K562 (cell line): ENCODE measurements at regions not wholly inside any gene's neighbourhood (a gene's known extent, or its start where the extent isn't known, plus 50 kb on each side); places are given as distances from the start of the nearest gene placed in this dataset.

Experiments used
- ATAC-seq: fragments of 200-7000 bp; cut with Tn5 transposase; 3 replicates; pipeline ENCODE4 v1.9.1; 2020; ENCODE audit warnings: moderate library complexity
- BruUV-seq: library from RNA; stranded (reverse); fragments of 400-500 nt; replicated peaks from 2 replicates; lab custom pipeline; 2021; lab: Mats Ljungman, UMichigan
- CTCF ChIA-PET: fragments of 300-600 bp; formaldehyde crosslinking; extraction: SDS; loops from one replicate; lab custom pipeline; 2021; ENCODE audit warnings: low intra/inter-chr PET ratio; lab: Yijun Ruan, JAX
- POLR2A ChIA-PET: fragments of 300-600, 350-650 bp; sonication (Branson Sonifier 250); formaldehyde crosslinking; extraction: SDS; loops from one replicate; lab custom pipeline; 2021; ENCODE audit warnings: antibody characterized with exemption, inconsistent platforms; lab: Yijun Ruan, JAX
- DNase-seq, 4 experiments: peaks; one replicate each; pipeline versions ENCODE4 v3.0.0 to v3.0.0-alpha.2; 2011 to 2018; ENCODE audit warnings: low spot score in 3 of 4, mixed read lengths in 3 of 4; ENCODE audit errors: extremely low read depth in 1 of 4
- FAIRE-seq: peaks from 2 replicates; lab custom pipeline; 2011; peaks lifted over from hg19 to GRCh38; lab: Jason Lieb, UNC
- H2AFZ ChIP-seq: 2 replicates; pipeline ENCODE4 v1.6.0; 2011; ENCODE audit warnings: low read depth, low read length, control low read depth, inconsistent platforms
- H3K27ac ChIP-seq: fragments of 200-600 bp; 3 replicates; pipeline ENCODE4 v1.8.0; 2011; ENCODE audit warnings: low read depth, mild to moderate bottlenecking, control low read depth, inconsistent platforms, low read length, moderate library complexity, mixed read lengths; ENCODE audit errors: extremely low read depth
- H3K27me3 ChIP-seq, 2 experiments: fragments of 300-600 bp in 1 of 2; 2 replicates in 1 of 2; 3 replicates in 1 of 2; pipeline versions ENCODE4 v1.6.0 to v1.8.0; 2011; ENCODE audit warnings: inconsistent platforms in 2 of 2, low read length in 2 of 2, mild to moderate bottlenecking in 1 of 2, mixed read lengths in 1 of 2, moderate library complexity in 1 of 2; ENCODE audit not compliant: control insufficient read depth in 2 of 2, insufficient read depth in 2 of 2
- H3K36me3 ChIP-seq: fragments of 300-600 bp; 3 replicates; pipeline ENCODE4 v1.8.0; 2011; ENCODE audit warnings: mild to moderate bottlenecking, low read length, inconsistent platforms; ENCODE audit not compliant: control insufficient read depth, insufficient read depth
- H3K4me1 ChIP-seq, 2 experiments: fragments of 200-600 bp in 1 of 2; replicated peaks in 1 of 2; 2 replicates in 1 of 2; 3 replicates in 1 of 2; pipeline versions ENCODE4 v1.5.1 to v1.8.0; 2011; ENCODE audit warnings: inconsistent platforms in 2 of 2, low read length in 2 of 2, mild to moderate bottlenecking in 1 of 2, mixed read lengths in 1 of 2, moderate library complexity in 1 of 2; ENCODE audit not compliant: control insufficient read depth in 2 of 2, insufficient read depth in 2 of 2
- H3K4me2 ChIP-seq: 2 replicates; pipeline ENCODE4 v1.6.1; 2011; ENCODE audit warnings: low read length, control low read depth, inconsistent platforms, mixed read lengths; ENCODE audit not compliant: insufficient read depth
- H3K4me3 ChIP-seq: fragments of 200-600 bp; sonication (generic), shearing (Covaris generic); 2 replicates; pipeline ENCODE4 v1.5.1; 2016; ENCODE audit warnings: control low read depth, inconsistent platforms
- H3K79me2 ChIP-seq: fragments of 200-600 bp; 3 replicates; pipeline ENCODE4 v1.8.0; 2011; ENCODE audit warnings: low read length, inconsistent platforms; ENCODE audit not compliant: control insufficient read depth, insufficient read depth
- H3K9ac ChIP-seq, 2 experiments: 2 replicates each; pipeline versions ENCODE4 v1.6.0 to v1.6.1; 2011; ENCODE audit warnings: low read depth in 2 of 2, low read length in 2 of 2, control low read depth in 1 of 2, inconsistent platforms in 1 of 2, mild to moderate bottlenecking in 1 of 2, mixed read lengths in 1 of 2; ENCODE audit not compliant: insufficient read depth in 1 of 2
- H3K9me1 ChIP-seq: one replicate; pipeline ENCODE4 v1.6.0; 2011; ENCODE audit warnings: inconsistent platforms, mild to moderate bottlenecking, low read length, moderate library complexity; ENCODE audit not compliant: control insufficient read depth, insufficient read depth
- H3K9me3 ChIP-seq: replicated peaks from 2 replicates; pipeline ENCODE4 v1.5.1; 2011; ENCODE audit warnings: low read depth, low read length, inconsistent platforms; ENCODE audit not compliant: control insufficient read depth, insufficient read depth
- H4K20me1 ChIP-seq: replicated peaks from 2 replicates; pipeline ENCODE4 v1.6.1; 2011; ENCODE audit warnings: low read length, inconsistent platforms, mixed read lengths; ENCODE audit not compliant: control insufficient read depth, insufficient read depth
- CHD2 ChIP-seq: IDR thresholded peaks from 2 replicates; pipeline ENCODE4 v1.6.1; 2011; ENCODE audit warnings: low read depth, low read length
- HDAC1 ChIP-seq, 2 experiments: fragments of 450-650 bp; IDR thresholded peaks; 2 replicates each; pipeline ENCODE4 v1.6.1; 2016 to 2017; ENCODE audit warnings: inconsistent platforms in 1 of 2, mild to moderate bottlenecking in 1 of 2, moderate library complexity in 1 of 2
- NFATC3 ChIP-seq: fragments of 450-650 bp; IDR thresholded peaks from 2 replicates; pipeline ENCODE4 v1.6.1; 2017; ENCODE audit warnings: mild to moderate bottlenecking
- NFIC ChIP-seq: fragments of 450-650 bp; IDR thresholded peaks from 2 replicates; pipeline ENCODE4 v1.6.1; 2017; ENCODE audit warnings: mild to moderate bottlenecking, inconsistent platforms
- NR2C1 ChIP-seq, 2 experiments: fragments of 450-650 bp; IDR thresholded peaks; 2 replicates each; pipeline ENCODE4 v1.6.1; 2017; ENCODE audit warnings: mild to moderate bottlenecking in 2 of 2, antibody characterized with exemption in 1 of 2, inconsistent platforms in 1 of 2, missing compliant biosample characterization in 1 of 2, missing genetic modification characterization in 1 of 2
- NRF1 ChIP-seq, 2 experiments: fragments of 450-650 bp; IDR thresholded peaks in 1 of 2; conservative IDR thresholded peaks in 1 of 2; 2 replicates each; pipeline ENCODE4 v1.6.1; 2014; ENCODE audit warnings: mild to moderate bottlenecking in 2 of 2
- RBM14 ChIP-seq: fragments of 200-400 bp; formaldehyde crosslinking; IDR thresholded peaks from 2 replicates; pipeline ENCODE4 v1.6.1; 2018; ENCODE audit warnings: low read depth, mild to moderate bottlenecking, low read length, moderate library complexity, borderline replicate concordance; ENCODE audit not compliant: insufficient read depth
- SIX5 ChIP-seq, 2 experiments: IDR thresholded peaks; 2 replicates each; pipeline ENCODE4 v1.6.1; 2011; ENCODE audit warnings: low read length in 2 of 2, borderline replicate concordance in 1 of 2, low read depth in 1 of 2, mild to moderate bottlenecking in 1 of 2, moderate library complexity in 1 of 2; ENCODE audit not compliant: insufficient read depth in 1 of 2
- SMARCA5 ChIP-seq: fragments of 450-650 bp; IDR thresholded peaks from 2 replicates; pipeline ENCODE4 v1.6.1; 2016
- SMARCC2 ChIP-seq: fragments of 450-650 bp; IDR thresholded peaks from 2 replicates; pipeline ENCODE4 v1.6.1; 2017; ENCODE audit warnings: antibody characterized with exemption, moderate library complexity, mild to moderate bottlenecking, low read depth
- TAL1 ChIP-seq: fragments of 450-650 bp; IDR thresholded peaks from 2 replicates; pipeline ENCODE4 v1.6.1; 2016; ENCODE audit warnings: mild to moderate bottlenecking
- TARDBP ChIP-seq: fragments of 450-650 bp; IDR thresholded peaks from 2 replicates; pipeline ENCODE4 v1.6.1; 2016
- U2AF2 ChIP-seq: fragments of 200-400 bp; formaldehyde crosslinking; optimal IDR thresholded peaks from 2 replicates; pipeline ENCODE3; 2017; ENCODE audit warnings: low read depth, mild to moderate bottlenecking, low read length
- ZBTB7A ChIP-seq: IDR thresholded peaks from 2 replicates; pipeline ENCODE4 v1.6.1; 2011; ENCODE audit warnings: low read depth, mild to moderate bottlenecking, low read length, moderate library complexity, borderline replicate concordance; ENCODE audit not compliant: control insufficient read depth
- ZNF175 ChIP-seq: fragments of 200-800 bp; sonication (Bioruptor generic); IDR thresholded peaks from 2 replicates; pipeline ENCODE4 v1.6.1; 2016; ENCODE audit warnings: low read depth, mild to moderate bottlenecking, missing genetic modification characterization, missing compliant biosample characterization
- ZNF511 ChIP-seq: sonication (generic); formaldehyde crosslinking; IDR thresholded peaks from 2 replicates; pipeline ENCODE4 v1.8.0; 2022; ENCODE audit warnings: mild to moderate bottlenecking, missing genetic modification reagents
- ZNF655 ChIP-seq: fragments of 250-450 bp; sonication (Bioruptor Pico); IDR thresholded peaks from 2 replicates; pipeline ENCODE4 v1.5.0; 2021
- WGBS: fragments of 100-300 bp; shearing (Covaris generic); methylation state at CpG from one replicate; pipeline ENCODE4 v1.1.6; 2016; ENCODE audit warnings: low coverage, mixed read lengths; ENCODE audit not compliant: insufficient coverage; ENCODE audit errors: missing lambda C conversion rate; 5-methylcytosine and 5-hydroxymethylcytosine counted together
- in situ Hi-C: fragments of 300-500 bp; cut with MboI; formaldehyde crosslinking; loops from 4 replicates; pipeline ENCODE4 v1.15.0; 2018; ENCODE audit warnings: inconsistent platforms, mixed read lengths
- intact Hi-C: fragments of 100-400 bp; cut with micrococcal nuclease; formaldehyde crosslinking; loops from 2 replicates; pipeline ENCODE4 v1.14.2; 2022

GRCh38 chr13:105345131-105345530 is 1190.3 kb downstream of the EFNB2 start:
- no peak for DNase-seq
- no peak for FAIRE-seq

More at GRCh38 chr13:105345131-105345530, 1190.3 kb downstream of the EFNB2 start:
- WGBS: 0% methylated on average over 3 of the region's 3 CpGs
- no peaks in the 10 kb centered on the region for H3K9me3 ChIP-seq
- no peak overlapping the region for H3K4me2 ChIP-seq
- H3K36me3 ChIP-seq: no peaks in the 10 kb centered on the region
- no TSS peak for BruUV-seq
- POLR2A ChIA-PET: no interaction called here
- H3K9me1 ChIP-seq: no peaks in the 10 kb centered on the region
- ATAC-seq: no peak
- TF ChIP-seq CHD2: no peak
- no peak for TF ChIP-seq U2AF2
- no peak for TF ChIP-seq NFATC3
- no peak for TF ChIP-seq TAL1
- TF ChIP-seq ZBTB7A: no peak
- TF ChIP-seq HDAC1 (IDR thresholded peaks at IDR 0.05): no peak
- no peak for TF ChIP-seq NFIC
- no peak for TF ChIP-seq NR2C1 (IDR thresholded peaks at IDR 0.05)
- TF ChIP-seq NR2C1 (tag; IDR thresholded peaks at IDR 0.05): no peak
- no peak for TF ChIP-seq TARDBP
- TF ChIP-seq SMARCA5: no peak
- TF ChIP-seq RBM14: no peak
- no peak for TF ChIP-seq SMARCC2
- no peak for TF ChIP-seq ZNF511 (CRISPR knock-in tag)
- no peak for TF ChIP-seq SIX5 (IDR thresholded peaks at IDR 0.05; ENCODE audit: borderline replicate concordance in 1 of 2, insufficient read depth in 1 of 2, low read depth in 1 of 2, low read length in 2 of 2)
- TF ChIP-seq ZNF655 (CRISPR knock-in tag): no peak
- TF ChIP-seq ZNF175: no peak
- TF ChIP-seq NRF1 (conservative IDR thresholded peaks at IDR 0.05 in 1 of 2, IDR thresholded peaks at IDR 0.05 in 1 of 2): no peak
- H3K4me1 ChIP-seq: no peaks in the 10 kb centered on the region
- no peaks in the 10 kb centered on the region for H3K79me2 ChIP-seq
- no peak overlapping the region for H3K4me3 ChIP-seq
- H3K9ac ChIP-seq: no peak overlapping the region
- H3K27ac ChIP-seq: no peak overlapping the region
- in situ Hi-C loops: no loop called here
- CTCF ChIA-PET: no interaction called here
- H3K27me3 ChIP-seq: no peaks in the 10 kb centered on the region
- no peak overlapping the region for H2AFZ ChIP-seq
- H4K20me1 ChIP-seq: no peaks in the 10 kb centered on the region
- intact Hi-C loops: no loop called here
